ENCODE measurements at regions not wholly inside any gene's neighbourhood (a gene's known extent, or its start where the extent isn't known, plus 50 kb on each side); places are given as distances from the start of the nearest gene placed in this dataset.

- TF ChIP-seq CTCF (IDR thresholded peaks at IDR 0.05) (no peak), POLR2A (IDR thresholded peaks at IDR 0.05) (no peak), POLR2AphosphoS5 (IDR thresholded peaks at IDR 0.05) (no peak)
These were observed 432.8 kb upstream of the CDH5 start for GRCh38 chr16:65933703-65934102.

All from breast epithelium (tissue), 3 donors.